Osteocyte (in vitro differentiated cells): ENCODE measurements at regions not wholly inside any gene's neighbourhood (a gene's known extent, or its start where the extent isn't known, plus 50 kb on each side); places are given as distances from the start of the nearest gene placed in this dataset.

ENCODE experiments used
- DNase-seq: peaks from one replicate; pipeline ENCODE4 v3.0.0; 2021; ENCODE audit warnings: mixed read lengths; ENCODE audit not compliant: unreplicated experiment; ENCODE audit errors: extremely low spot score
- H3K27ac Mint-ChIP-seq: one replicate; pipeline ENCODE4 v1.8.0; 2021; ENCODE audit warnings: mild to moderate bottlenecking, mixed read lengths; ENCODE audit not compliant: unreplicated experiment
- H3K27me3 Mint-ChIP-seq: one replicate; pipeline ENCODE4 v1.8.0; 2021; ENCODE audit warnings: mixed read lengths; ENCODE audit not compliant: unreplicated experiment
- H3K36me3 Mint-ChIP-seq: one replicate; pipeline ENCODE4 v1.8.0; 2021; ENCODE audit warnings: mixed read lengths; ENCODE audit not compliant: unreplicated experiment
- H3K4me1 Mint-ChIP-seq: one replicate; pipeline ENCODE4 v1.8.0; 2021; ENCODE audit warnings: mixed read lengths; ENCODE audit not compliant: unreplicated experiment
- H3K4me3 Mint-ChIP-seq: one replicate; pipeline ENCODE4 v1.8.0; 2021; ENCODE audit warnings: mild to moderate bottlenecking, moderate library complexity, mixed read lengths; ENCODE audit not compliant: unreplicated experiment
- H3K9me3 Mint-ChIP-seq: one replicate; pipeline ENCODE4 v1.8.0; 2021; ENCODE audit warnings: mixed read lengths; ENCODE audit not compliant: unreplicated experiment
- CTCF ChIP-seq: fragments of 200-600 bp; sonication (generic); IDR thresholded peaks from 2 replicates; pipeline ENCODE4 v1.5.0; 2021; ENCODE audit warnings: antibody characterized with exemption, mild to moderate bottlenecking, moderate library complexity

- no peak for TF ChIP-seq CTCF
- Mint-ChIP-seq H3K4me1 (no peaks in the 10 kb centered on the region), H3K27me3 (no peaks in the 10 kb centered on the region), H3K9me3 (peaks cover 31% of the 10 kb centered on the region), H3K27ac (no peak overlapping the region), H3K4me3 (no peak overlapping the region), H3K36me3 (no peaks in the 10 kb centered on the region)
- no peak for DNase-seq
These were observed 182.9 kb upstream of the PBDC1 start for GRCh38 chrX:75989806-75990590.

- no peak for DNase-seq
- Mint-ChIP-seq H3K27ac (no peak overlapping the region), H3K9me3 (peaks cover 47% of the 10 kb centered on the region), H3K4me3 (no peak overlapping the region), H3K27me3 (no peaks in the 10 kb centered on the region), H3K4me1 (no peaks in the 10 kb centered on the region), H3K36me3 (no peaks in the 10 kb centered on the region)
- TF ChIP-seq CTCF = no peak
These were observed 175.2 kb upstream of the PBDC1 start for GRCh38 chrX:75997692-75998091.

- Mint-ChIP-seq H3K27ac (no peak overlapping the region), H3K4me1 (no peaks in the 10 kb centered on the region), H3K27me3 (no peaks in the 10 kb centered on the region), H3K36me3 (no peaks in the 10 kb centered on the region), H3K9me3 (peaks cover 68% of the 10 kb centered on the region), H3K4me3 (no peak overlapping the region)
- no peak for TF ChIP-seq CTCF
- DNase-seq = no peak
These were observed 158.5 kb upstream of the PBDC1 start for GRCh38 chrX:76014321-76014720.

GRCh38 chrX:76026292-76026691 is 146.6 kb upstream of the PBDC1 start:
- Mint-ChIP-seq H3K4me1 (no peaks in the 10 kb centered on the region), H3K9me3 (peaks cover 40% of the 10 kb centered on the region), H3K4me3 (no peak overlapping the region)

More at GRCh38 chrX:76026292-76026691, 146.6 kb upstream of the PBDC1 start:
- no peak for DNase-seq
- Mint-ChIP-seq H3K36me3 (no peaks in the 10 kb centered on the region), H3K27ac (no peak overlapping the region), H3K27me3 (no peaks in the 10 kb centered on the region)
- no peak for TF ChIP-seq CTCF
